Coronary artery (tissue), 2 donors: ENCODE measurements at regions not wholly inside any gene's neighbourhood (a gene's known extent, or its start where the extent isn't known, plus 50 kb on each side); places are given as distances from the start of the nearest gene placed in this dataset.

Source experiments
- DNase-seq: peaks from one replicate; pipeline ENCODE4 v3.0.0-alpha.2; 2017; ENCODE audit warnings: low spot score
- H3K27ac ChIP-seq, 2 donors: fragments of 200-600 bp; sonication (generic); one replicate each; pipeline ENCODE4 v1.5.1; 2016 to 2019
- H3K4me3 ChIP-seq: fragments of 200-600 bp; sonication (generic); 2 replicates; pipeline ENCODE4 v1.5.1; 2016; ENCODE audit warnings: mild to moderate bottlenecking, moderate library complexity
- TF ChIP-seq, protein P1 (sequence below): fragments of 200-600 bp; sonication (generic); IDR thresholded peaks from one replicate; pipeline ENCODE4 v1.5.1; 2019; ENCODE audit warnings: antibody characterized with exemption

DNA sequence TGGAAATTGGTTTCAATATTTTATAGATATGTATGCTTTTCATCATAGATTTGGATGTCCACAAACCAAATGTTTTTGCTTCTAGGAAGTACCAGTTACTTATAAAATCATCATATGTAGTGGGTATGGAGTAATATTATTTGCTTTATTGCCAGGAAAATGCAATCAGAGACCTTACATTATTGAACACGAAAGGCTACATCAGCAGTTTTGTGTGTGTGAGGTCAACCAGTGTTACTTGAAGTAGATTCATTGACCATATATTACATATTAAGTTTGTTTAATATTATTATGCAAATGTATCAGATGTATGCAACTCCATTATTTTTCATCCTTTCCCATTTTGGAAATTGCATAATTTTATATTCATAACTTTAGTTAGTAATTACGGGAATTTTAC lies 219.1 kb upstream of the MMADHC start:
- H3K27ac ChIP-seq, result no peak overlapping the region
- H3K4me3 ChIP-seq, result no peak overlapping the region
- DNase-seq, result no peak
- TF ChIP-seq, protein P1, sequence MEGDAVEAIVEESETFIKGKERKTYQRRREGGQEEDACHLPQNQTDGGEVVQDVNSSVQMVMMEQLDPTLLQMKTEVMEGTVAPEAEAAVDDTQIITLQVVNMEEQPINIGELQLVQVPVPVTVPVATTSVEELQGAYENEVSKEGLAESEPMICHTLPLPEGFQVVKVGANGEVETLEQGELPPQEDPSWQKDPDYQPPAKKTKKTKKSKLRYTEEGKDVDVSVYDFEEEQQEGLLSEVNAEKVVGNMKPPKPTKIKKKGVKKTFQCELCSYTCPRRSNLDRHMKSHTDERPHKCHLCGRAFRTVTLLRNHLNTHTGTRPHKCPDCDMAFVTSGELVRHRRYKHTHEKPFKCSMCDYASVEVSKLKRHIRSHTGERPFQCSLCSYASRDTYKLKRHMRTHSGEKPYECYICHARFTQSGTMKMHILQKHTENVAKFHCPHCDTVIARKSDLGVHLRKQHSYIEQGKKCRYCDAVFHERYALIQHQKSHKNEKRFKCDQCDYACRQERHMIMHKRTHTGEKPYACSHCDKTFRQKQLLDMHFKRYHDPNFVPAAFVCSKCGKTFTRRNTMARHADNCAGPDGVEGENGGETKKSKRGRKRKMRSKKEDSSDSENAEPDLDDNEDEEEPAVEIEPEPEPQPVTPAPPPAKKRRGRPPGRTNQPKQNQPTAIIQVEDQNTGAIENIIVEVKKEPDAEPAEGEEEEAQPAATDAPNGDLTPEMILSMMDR, result no peak

DNA sequence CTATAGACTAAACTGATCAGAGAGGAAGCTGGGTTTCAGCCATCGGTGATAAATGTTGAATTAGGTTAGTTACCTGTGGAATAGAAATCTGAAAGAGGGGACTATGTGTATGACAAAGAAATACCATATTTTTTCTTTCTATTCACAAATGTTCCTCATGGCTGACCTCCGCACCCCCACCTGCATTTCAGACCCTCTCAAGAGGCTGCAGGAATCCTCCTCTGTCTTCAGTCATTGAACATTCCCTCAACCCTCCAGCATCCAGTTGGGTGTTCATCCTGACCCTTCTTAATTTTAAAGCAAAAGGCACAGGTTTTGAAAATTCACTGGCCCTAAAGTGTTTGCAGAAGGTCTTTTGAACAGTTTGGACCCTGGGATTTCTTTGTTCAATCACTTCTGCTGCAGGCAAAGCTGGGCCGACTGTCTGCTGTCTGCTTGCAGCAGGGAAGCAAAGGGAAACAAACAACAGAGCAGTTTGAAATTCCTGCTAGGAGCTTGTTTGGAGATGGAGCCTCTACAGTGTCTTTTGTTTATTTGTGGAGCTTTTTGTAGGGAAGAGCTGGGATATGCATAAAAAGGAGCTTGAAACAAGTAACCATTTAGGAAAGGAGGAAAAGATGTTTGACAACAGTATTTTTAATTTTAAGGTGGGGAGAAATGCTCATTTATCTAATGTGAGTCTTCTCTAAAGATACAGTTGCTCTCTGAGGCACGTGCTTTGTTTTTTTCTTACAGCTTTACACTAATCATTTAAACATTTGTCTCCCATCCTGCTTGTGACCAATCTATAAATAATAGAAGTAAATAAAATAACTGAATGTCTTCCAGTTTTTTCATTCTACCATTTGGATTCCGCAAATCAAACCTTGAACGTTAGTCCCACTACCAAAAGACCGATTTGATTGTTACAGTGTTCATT lies 213.3 kb upstream of the MMADHC start:
- DNase-seq, result no peak
- H3K27ac ChIP-seq, result no peak overlapping the region

DNA sequence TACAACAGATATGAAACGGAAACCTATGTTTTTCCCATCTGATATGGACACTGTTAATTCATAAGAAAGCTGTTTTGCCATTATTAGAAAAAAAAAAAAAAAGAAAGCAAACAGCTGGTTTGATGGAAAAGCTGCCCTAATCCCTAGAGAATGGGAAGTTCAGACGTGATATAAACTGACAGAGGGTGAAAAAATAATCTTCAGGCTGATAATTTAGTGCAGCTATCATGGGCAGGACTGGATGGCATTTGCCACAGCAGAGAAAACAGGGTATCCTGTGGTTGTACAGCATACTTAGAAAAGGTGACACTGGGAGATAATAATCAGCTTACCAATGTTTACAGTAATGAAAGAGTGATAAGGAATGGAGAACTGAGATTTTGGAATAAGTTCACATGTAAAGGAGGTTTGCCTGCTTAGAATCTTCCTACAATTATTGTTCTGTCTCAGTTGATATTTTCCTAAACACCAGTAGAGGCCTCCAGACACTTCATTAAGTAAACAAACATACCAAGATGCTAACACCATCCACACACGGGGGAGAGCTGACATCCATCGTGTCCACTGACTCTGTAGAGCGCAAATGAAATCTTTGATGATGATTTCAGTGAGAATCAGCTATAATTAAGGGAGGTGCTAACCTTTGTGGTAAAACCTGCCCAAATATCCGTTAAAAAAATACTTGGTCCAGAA lies 211.6 kb upstream of the MMADHC start:
- H3K27ac ChIP-seq, result no peak overlapping the region
- no peak overlapping the region for H3K4me3 ChIP-seq
- DNase-seq, result no peak
- TF ChIP-seq, protein P1, result no peak

More for the DNA sequence above, 213.3 kb upstream of the MMADHC start:
- TF ChIP-seq, protein P1, result no peak
- H3K4me3 ChIP-seq, result no peak overlapping the region

DNA sequence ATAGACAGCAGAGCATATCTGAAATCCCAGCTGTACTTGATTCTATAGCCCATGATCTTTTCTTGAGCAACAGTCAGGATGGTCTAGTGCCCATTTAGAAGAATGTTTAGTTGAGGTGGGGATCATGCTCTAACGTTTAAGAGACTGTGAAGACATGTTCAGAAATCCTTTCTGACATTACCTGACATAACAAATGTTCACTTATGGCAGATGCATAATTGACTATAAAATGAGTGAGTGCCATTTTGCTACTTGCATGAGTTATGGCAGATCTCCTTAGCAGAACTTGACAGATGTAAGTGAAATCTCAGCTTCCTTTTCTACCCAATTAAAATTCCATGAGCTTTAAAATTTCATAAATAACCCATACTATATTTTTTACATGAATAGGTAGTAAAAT lies 209.5 kb upstream of the MMADHC start:
- DNase-seq, result no peak
- TF ChIP-seq, protein P1, result no peak

DNA sequence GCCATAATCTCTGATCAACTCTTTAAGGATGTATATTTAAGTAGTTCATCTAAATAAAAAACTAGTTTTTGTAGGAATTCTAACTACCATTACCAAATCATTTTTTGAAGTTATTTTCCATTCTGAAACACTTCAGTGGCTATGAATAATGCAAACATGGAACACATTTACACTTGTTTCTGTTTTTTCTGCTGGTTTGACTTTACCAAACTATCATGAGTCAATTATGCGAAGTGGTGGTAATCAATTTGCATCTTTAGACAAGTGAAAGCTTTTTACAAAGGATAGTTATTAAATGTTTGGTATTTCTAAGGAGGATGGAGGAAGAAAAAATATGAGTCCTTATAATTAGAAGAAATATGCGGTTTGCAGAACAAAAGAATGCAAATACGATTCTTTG lies 202.0 kb upstream of the MMADHC start:
- no peak overlapping the region for H3K4me3 ChIP-seq
- TF ChIP-seq, protein P1, result no peak

More for the DNA sequence above, 209.5 kb upstream of the MMADHC start:
- H3K4me3 ChIP-seq, result no peak overlapping the region
- no peak overlapping the region for H3K27ac ChIP-seq

DNA sequence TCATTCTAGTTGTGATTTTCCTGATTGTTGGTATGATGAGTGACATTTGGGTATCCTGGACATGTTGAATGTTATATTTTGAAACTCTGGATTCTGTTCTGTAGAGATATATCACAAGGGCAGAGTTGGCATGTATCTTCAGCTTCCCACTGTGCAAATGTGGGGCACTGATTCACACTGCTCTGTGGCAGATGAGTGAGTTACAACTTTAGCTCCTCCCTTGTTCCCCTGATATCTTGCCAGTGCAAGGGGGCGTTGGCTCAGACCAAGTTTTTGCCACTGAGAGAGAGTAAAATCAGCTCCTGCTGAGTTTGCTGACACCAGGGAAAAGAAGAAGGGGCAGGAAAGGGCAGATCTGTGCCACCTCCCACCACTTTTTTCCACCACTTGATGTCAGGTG lies 199.6 kb upstream of the MMADHC start:
- no peak for DNase-seq
- H3K4me3 ChIP-seq, result no peak overlapping the region
- H3K27ac ChIP-seq, result no peak overlapping the region
- TF ChIP-seq, protein P1, result no peak

More for the DNA sequence above, 202.0 kb upstream of the MMADHC start:
- no peak for DNase-seq
- no peak overlapping the region for H3K27ac ChIP-seq
